Hepatocyte (in vitro differentiated cells): ENCODE measurements at regions not wholly inside any gene's neighbourhood (a gene's known extent, or its start where the extent isn't known, plus 50 kb on each side); places are given as distances from the start of the nearest gene placed in this dataset.

ENCODE experiments used
- DNase-seq: peaks from one replicate; pipeline ENCODE4 v3.0.0-alpha.2; 2016; ENCODE audit warnings: low spot score
- H2AFZ ChIP-seq: fragments of 200-600 bp; sonication (generic); 2 replicates; pipeline ENCODE4 v1.6.0; 2016; ENCODE audit warnings: antibody characterized with exemption, mild to moderate bottlenecking
- H3K27ac ChIP-seq: fragments of 200-600 bp; sonication (generic); 2 replicates; pipeline ENCODE4 v1.5.1; 2016; ENCODE audit warnings: mild to moderate bottlenecking
- H3K27me3 ChIP-seq: fragments of 200-600 bp; sonication (generic); 2 replicates; pipeline ENCODE4 v1.6.1; 2016
- H3K36me3 ChIP-seq: fragments of 200-600 bp; sonication (generic); replicated peaks from 2 replicates; pipeline ENCODE4 v1.5.1; 2016; ENCODE audit warnings: low read depth; ENCODE audit not compliant: insufficient read depth
- H3K4me1 ChIP-seq: fragments of 200-600 bp; sonication (generic); 2 replicates; pipeline ENCODE4 v1.5.1; 2016; ENCODE audit warnings: mild to moderate bottlenecking, moderate library complexity; ENCODE audit not compliant: insufficient read depth
- H3K4me2 ChIP-seq: fragments of 200-600 bp; sonication (generic); 2 replicates; pipeline ENCODE4 v1.6.0; 2016
- H3K4me3 ChIP-seq: fragments of 200-600 bp; sonication (generic); 2 replicates; pipeline ENCODE4 v1.5.1; 2016; ENCODE audit warnings: mild to moderate bottlenecking
- H3K79me2 ChIP-seq: fragments of 200-600 bp; sonication (generic); 2 replicates; pipeline ENCODE4 v1.6.0; 2017; ENCODE audit warnings: mild to moderate bottlenecking
- H3K9me2 ChIP-seq: fragments of 200-600 bp; sonication (generic); replicated peaks from 2 replicates; pipeline ENCODE4 v1.6.0; 2017; ENCODE audit warnings: mild to moderate bottlenecking; ENCODE audit not compliant: insufficient read depth
- H3K9me3 ChIP-seq: fragments of 200-600 bp; sonication (generic); 2 replicates; pipeline ENCODE4 v1.5.1; 2016; ENCODE audit warnings: low read depth, mild to moderate bottlenecking
- H4K20me1 ChIP-seq: fragments of 200-600 bp; sonication (generic); 2 replicates; pipeline ENCODE4 v1.6.0; 2016; ENCODE audit warnings: mild to moderate bottlenecking; ENCODE audit not compliant: insufficient read depth, poor library complexity, severe bottlenecking
- CTCF ChIP-seq: fragments of 200-600 bp; sonication (generic); IDR thresholded peaks from 2 replicates; pipeline ENCODE4 v1.5.1; 2016; ENCODE audit warnings: antibody characterized with exemption, mild to moderate bottlenecking; ENCODE audit not compliant: poor library complexity
- EZH2 ChIP-seq: fragments of 200-600 bp; sonication (generic); IDR thresholded peaks from 2 replicates; pipeline ENCODE4 v1.6.1; 2016; ENCODE audit warnings: antibody characterized with exemption, mild to moderate bottlenecking, borderline replicate concordance
- EZH2phosphoT487 ChIP-seq: fragments of 200-600 bp; sonication (generic); IDR thresholded peaks from one replicate; pipeline ENCODE4 v1.6.1; 2018; ENCODE audit warnings: antibody characterized with exemption, mild to moderate bottlenecking, low read depth, moderate library complexity; ENCODE audit not compliant: unreplicated experiment, severe bottlenecking
- WGBS: methylation state at CpG from one replicate; pipeline ENCODE4 v1.1.6; 2016; ENCODE audit warnings: low lambda C conversion rate; ENCODE audit errors: missing lambda C conversion rate; 5-methylcytosine and 5-hydroxymethylcytosine counted together

GRCh38 chr1:68791800-68792199, 294.9 kb upstream of the DEPDC1 start:
- H3K27ac ChIP-seq: no peak overlapping the region
- no peak for DNase-seq

GRCh38 chr1:68795956-68796355, 299.1 kb upstream of the DEPDC1 start:
- Histone ChIP-seq H3K27ac (no peak overlapping the region), H3K4me2 (no peak overlapping the region), H2AFZ (no peak overlapping the region), H3K4me3 (no peak overlapping the region), H3K4me1 (no peaks in the 10 kb centered on the region), H3K27me3 (no peaks in the 10 kb centered on the region), H3K9me3 (no peaks in the 10 kb centered on the region), H4K20me1 (no peaks in the 10 kb centered on the region), H3K36me3 (no peaks in the 10 kb centered on the region), H3K79me2 (no peaks in the 10 kb centered on the region), H3K9me2 (no peaks in the 10 kb centered on the region)
- TF ChIP-seq EZH2phosphoT487 (no peak), EZH2 (no peak), CTCF (no peak)
- DNase-seq: no peak

More at GRCh38 chr1:68791800-68792199, 294.9 kb upstream of the DEPDC1 start:
- no peaks in the 10 kb centered on the region for H3K36me3 ChIP-seq
- H3K4me3 ChIP-seq: no peak overlapping the region
- no peaks in the 10 kb centered on the region for H3K9me2 ChIP-seq
- no peaks in the 10 kb centered on the region for H3K79me2 ChIP-seq
- H3K4me2 ChIP-seq: no peak overlapping the region
- H3K9me3 ChIP-seq: no peaks in the 10 kb centered on the region
- no peaks in the 10 kb centered on the region for H4K20me1 ChIP-seq
- H3K4me1 ChIP-seq: no peaks in the 10 kb centered on the region
- no peaks in the 10 kb centered on the region for H3K27me3 ChIP-seq
- no peak overlapping the region for H2AFZ ChIP-seq
- WGBS: 98% methylated on average over 3 of the region's 3 CpGs
- no peak for TF ChIP-seq CTCF
- TF ChIP-seq EZH2phosphoT487: no peak
- TF ChIP-seq EZH2: no peak

GRCh38 chr1:68796888-68797287, 300.0 kb upstream of the DEPDC1 start:
- Histone ChIP-seq H3K9me3 (no peaks in the 10 kb centered on the region), H3K27me3 (no peaks in the 10 kb centered on the region), H4K20me1 (no peaks in the 10 kb centered on the region), H3K4me1 (no peaks in the 10 kb centered on the region), H3K4me3 (no peak overlapping the region), H3K79me2 (no peaks in the 10 kb centered on the region), H3K4me2 (no peak overlapping the region), H3K27ac (no peak overlapping the region), H3K9me2 (no peaks in the 10 kb centered on the region), H2AFZ (no peak overlapping the region), H3K36me3 (no peaks in the 10 kb centered on the region)
- DNase-seq: no peak
- no peak for TF ChIP-seq EZH2
- TF ChIP-seq EZH2phosphoT487: no peak
- no peak for TF ChIP-seq CTCF

- no peaks in the 10 kb centered on the region for H4K20me1 ChIP-seq
- no peaks in the 10 kb centered on the region for H3K4me1 ChIP-seq
- no peaks in the 10 kb centered on the region for H3K9me2 ChIP-seq
- H3K27me3 ChIP-seq: no peaks in the 10 kb centered on the region
- no peak overlapping the region for H3K4me2 ChIP-seq
- DNase-seq: no peak
- 78% methylated on average over 1 of the region's 1 CpG for WGBS
- H2AFZ ChIP-seq: no peak overlapping the region
- H3K36me3 ChIP-seq: no peaks in the 10 kb centered on the region
- no peak overlapping the region for H3K4me3 ChIP-seq
- H3K27ac ChIP-seq: peak overlapping the region; percentile 9
- no peaks in the 10 kb centered on the region for H3K79me2 ChIP-seq
- no peaks in the 10 kb centered on the region for H3K9me3 ChIP-seq
- TF ChIP-seq EZH2phosphoT487: no peak
- TF ChIP-seq CTCF: no peak
- TF ChIP-seq EZH2: no peak
Measured at GRCh38 chr1:68798071-68798470, 301.2 kb upstream of the DEPDC1 start.
